Inferior parietal cortex (tissue), 1 donor: ENCODE measurements at regions not wholly inside any gene's neighbourhood (a gene's known extent, or its start where the extent isn't known, plus 50 kb on each side); places are given as distances from the start of the nearest gene placed in this dataset.

Experiments used
- DNase-seq: peaks from one replicate; pipeline ENCODE4 v3.0.0-alpha.2; 2016; ENCODE audit errors: extremely low spot score

GRCh38 chr14:98816195-98816594 lies 455.8 kb downstream of the BCL11B start:
- DNase-seq: no peak

- no peak for DNase-seq
Measured at GRCh38 chr14:98816720-98817119, 455.3 kb downstream of the BCL11B start.

- DNase-seq: no peak
Measured at GRCh38 chr14:98819132-98819866, 452.7 kb downstream of the BCL11B start.

- DNase-seq: no peak
Measured at GRCh38 chr14:98819867-98820206, 452.2 kb downstream of the BCL11B start.

GRCh38 chr14:98822917-98823316 lies 449.1 kb downstream of the BCL11B start:
- DNase-seq: no peak

GRCh38 chr14:98826618-98827017 lies 445.4 kb downstream of the BCL11B start:
- no peak for DNase-seq

GRCh38 chr14:98834119-98834518 lies 437.9 kb downstream of the BCL11B start:
- no peak for DNase-seq

GRCh38 chr14:98835051-98835824 lies 436.8 kb downstream of the BCL11B start:
- DNase-seq: no peak

- no peak for DNase-seq
Measured at GRCh38 chr14:98835825-98836100, 436.2 kb downstream of the BCL11B start.

- no peak for DNase-seq
Measured at GRCh38 chr14:98840091-98840490, 431.9 kb downstream of the BCL11B start.

GRCh38 chr14:98840511-98840910 lies 431.5 kb downstream of the BCL11B start:
- DNase-seq: no peak

- no peak for DNase-seq
Measured at GRCh38 chr14:98844456-98844855, 427.5 kb downstream of the BCL11B start.

- no peak for DNase-seq
Measured at GRCh38 chr14:98847521-98848468, 424.2 kb downstream of the BCL11B start.

- no peak for DNase-seq
Measured at GRCh38 chr14:98853063-98853729, 418.8 kb downstream of the BCL11B start.

- DNase-seq: no peak
Measured at GRCh38 chr14:98855926-98856715, 415.9 kb downstream of the BCL11B start.

GRCh38 chr14:98858158-98858557 lies 413.8 kb downstream of the BCL11B start:
- no peak for DNase-seq

- no peak for DNase-seq
Measured at GRCh38 chr14:98858561-98858960, 413.4 kb downstream of the BCL11B start.

GRCh38 chr14:98859301-98859700 lies 412.7 kb downstream of the BCL11B start:
- no peak for DNase-seq

GRCh38 chr14:98864211-98864610 lies 407.8 kb downstream of the BCL11B start:
- no peak for DNase-seq

GRCh38 chr14:98867146-98867545 lies 404.9 kb downstream of the BCL11B start:
- no peak for DNase-seq

GRCh38 chr14:98867726-98868125 lies 404.3 kb downstream of the BCL11B start:
- no peak for DNase-seq
